Colonic mucosa (tissue), 4 donors: ENCODE measurements at regions not wholly inside any gene's neighbourhood (a gene's known extent, or its start where the extent isn't known, plus 50 kb on each side); places are given as distances from the start of the nearest gene placed in this dataset.

ENCODE experiments used
- DNase-seq: peaks from one replicate; pipeline ENCODE4 v3.0.0-alpha.2; 2020
- H3K27ac ChIP-seq: fragments of 200-600 bp; one replicate; pipeline ENCODE4 v1.8.0; 2021
- H3K27me3 ChIP-seq: fragments of 200-600 bp; one replicate; pipeline ENCODE4 v1.8.0; 2021
- H3K36me3 ChIP-seq: fragments of 200-600 bp; one replicate; pipeline ENCODE4 v1.8.0; 2021
- H3K4me1 ChIP-seq: fragments of 200-600 bp; one replicate; pipeline ENCODE4 v1.8.0; 2021; ENCODE audit warnings: mild to moderate bottlenecking
- H3K4me3 ChIP-seq: fragments of 200-600 bp; one replicate; pipeline ENCODE4 v1.8.0; 2021
- H3K9ac ChIP-seq, 2 donors: one replicate each; pipeline ENCODE4 v1.7.0; 2013; ENCODE audit warnings: control low read depth in 2 of 2, low read depth in 2 of 2, low read length in 2 of 2
- H3K9me3 ChIP-seq: fragments of 200-600 bp; one replicate; pipeline ENCODE4 v1.8.0; 2021
- intact Hi-C: fragments of 100-400 bp; cut with DNase I; formaldehyde crosslinking; loops from one replicate; pipeline ENCODE4 v1.14.1; 2022
- TF ChIP-seq, protein P1 (sequence below): fragments of 200-600 bp; IDR thresholded peaks from one replicate; pipeline ENCODE4 v1.8.0; 2022; ENCODE audit warnings: antibody characterized with exemption, mild to moderate bottlenecking
- donor health status: healthy.
- donor health status: DM: no; HTN: no; CAD: no.
- donor health status: DM: no; HTN: no; CAD: no.

GRCh38 chr2:7740114-7740513 lies 822.9 kb downstream of the RNF144A start:
- Histone ChIP-seq H3K9me3 (no peaks in the 10 kb centered on the region), H3K27me3 (no peaks in the 10 kb centered on the region)
- intact Hi-C loops, result no loop called here

DNA sequence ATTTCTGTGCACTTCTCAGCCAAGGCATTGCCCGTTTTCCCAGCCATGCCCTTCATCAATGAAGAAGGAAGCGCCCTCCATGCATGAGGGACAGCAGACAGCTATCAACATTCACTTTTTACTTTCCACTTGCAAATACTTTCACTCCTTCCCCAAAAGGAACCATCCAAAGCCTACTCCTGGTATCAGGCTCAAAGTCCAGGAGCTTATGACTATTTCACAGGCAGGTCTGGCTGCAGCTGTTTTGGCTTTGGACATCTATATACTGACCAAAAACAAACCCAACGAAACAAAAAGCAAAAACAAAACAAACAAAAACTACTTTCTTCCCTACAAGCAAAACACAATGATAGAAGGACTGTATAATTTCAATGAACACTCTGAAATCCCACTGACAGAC lies 825.1 kb downstream of the RNF144A start:
- no peak for DNase-seq
- TF ChIP-seq, protein P1, sequence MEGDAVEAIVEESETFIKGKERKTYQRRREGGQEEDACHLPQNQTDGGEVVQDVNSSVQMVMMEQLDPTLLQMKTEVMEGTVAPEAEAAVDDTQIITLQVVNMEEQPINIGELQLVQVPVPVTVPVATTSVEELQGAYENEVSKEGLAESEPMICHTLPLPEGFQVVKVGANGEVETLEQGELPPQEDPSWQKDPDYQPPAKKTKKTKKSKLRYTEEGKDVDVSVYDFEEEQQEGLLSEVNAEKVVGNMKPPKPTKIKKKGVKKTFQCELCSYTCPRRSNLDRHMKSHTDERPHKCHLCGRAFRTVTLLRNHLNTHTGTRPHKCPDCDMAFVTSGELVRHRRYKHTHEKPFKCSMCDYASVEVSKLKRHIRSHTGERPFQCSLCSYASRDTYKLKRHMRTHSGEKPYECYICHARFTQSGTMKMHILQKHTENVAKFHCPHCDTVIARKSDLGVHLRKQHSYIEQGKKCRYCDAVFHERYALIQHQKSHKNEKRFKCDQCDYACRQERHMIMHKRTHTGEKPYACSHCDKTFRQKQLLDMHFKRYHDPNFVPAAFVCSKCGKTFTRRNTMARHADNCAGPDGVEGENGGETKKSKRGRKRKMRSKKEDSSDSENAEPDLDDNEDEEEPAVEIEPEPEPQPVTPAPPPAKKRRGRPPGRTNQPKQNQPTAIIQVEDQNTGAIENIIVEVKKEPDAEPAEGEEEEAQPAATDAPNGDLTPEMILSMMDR, result no peak
- H3K27ac ChIP-seq, result no peak overlapping the region
- no peaks in the 10 kb centered on the region for H3K36me3 ChIP-seq
- H3K4me3 ChIP-seq, result no peak overlapping the region
- H3K4me1 ChIP-seq, result no peaks in the 10 kb centered on the region
- H3K9ac ChIP-seq, result no peak overlapping the region
- intact Hi-C loops, result no loop called here
- no peaks in the 10 kb centered on the region for H3K9me3 ChIP-seq
- no peaks in the 10 kb centered on the region for H3K27me3 ChIP-seq

More at GRCh38 chr2:7740114-7740513, 822.9 kb downstream of the RNF144A start:
- Histone ChIP-seq H3K9ac (no peak overlapping the region), H3K4me1 (no peaks in the 10 kb centered on the region), H3K4me3 (no peak overlapping the region), H3K27ac (no peak overlapping the region), H3K36me3 (no peaks in the 10 kb centered on the region)
- DNase-seq, result no peak
- TF ChIP-seq, protein P1, result no peak

- Histone ChIP-seq H3K4me3 (no peak overlapping the region), H3K36me3 (no peaks in the 10 kb centered on the region), H3K27me3 (no peaks in the 10 kb centered on the region), H3K9ac (no peak overlapping the region), H3K9me3 (no peaks in the 10 kb centered on the region), H3K4me1 (no peaks in the 10 kb centered on the region), H3K27ac (no peak overlapping the region)
- TF ChIP-seq, protein P1, result no peak
- intact Hi-C loops, result no loop called here
- no peak for DNase-seq
Observed at GRCh38 chr2:7744827-7745226, 827.6 kb downstream of the RNF144A start.

GRCh38 chr2:7745369-7745768 lies 828.2 kb downstream of the RNF144A start:
- Histone ChIP-seq H3K4me3 (no peak overlapping the region), H3K9me3 (no peaks in the 10 kb centered on the region), H3K36me3 (no peaks in the 10 kb centered on the region), H3K4me1 (no peaks in the 10 kb centered on the region), H3K27me3 (no peaks in the 10 kb centered on the region), H3K27ac (no peak overlapping the region), H3K9ac (no peak overlapping the region)
- DNase-seq, result no peak
- TF ChIP-seq, protein P1, result no peak
- intact Hi-C loops, result no loop called here

GRCh38 chr2:7748717-7749415 lies 831.7 kb downstream of the RNF144A start:
- H3K9me3 ChIP-seq, result no peaks in the 10 kb centered on the region

More at GRCh38 chr2:7748717-7749415, 831.7 kb downstream of the RNF144A start:
- Histone ChIP-seq H3K27me3 (no peaks in the 10 kb centered on the region), H3K27ac (no peak overlapping the region), H3K4me1 (no peaks in the 10 kb centered on the region), H3K36me3 (no peaks in the 10 kb centered on the region), H3K9ac (no peak overlapping the region), H3K4me3 (no peak overlapping the region)
- intact Hi-C loops, result no loop called here
- no peak for DNase-seq
- TF ChIP-seq, protein P1, result no peak
